ENCODE measurements at regions not wholly inside any gene's neighbourhood (a gene's known extent, or its start where the extent isn't known, plus 50 kb on each side); places are given as distances from the start of the nearest gene placed in this dataset.

DNA sequence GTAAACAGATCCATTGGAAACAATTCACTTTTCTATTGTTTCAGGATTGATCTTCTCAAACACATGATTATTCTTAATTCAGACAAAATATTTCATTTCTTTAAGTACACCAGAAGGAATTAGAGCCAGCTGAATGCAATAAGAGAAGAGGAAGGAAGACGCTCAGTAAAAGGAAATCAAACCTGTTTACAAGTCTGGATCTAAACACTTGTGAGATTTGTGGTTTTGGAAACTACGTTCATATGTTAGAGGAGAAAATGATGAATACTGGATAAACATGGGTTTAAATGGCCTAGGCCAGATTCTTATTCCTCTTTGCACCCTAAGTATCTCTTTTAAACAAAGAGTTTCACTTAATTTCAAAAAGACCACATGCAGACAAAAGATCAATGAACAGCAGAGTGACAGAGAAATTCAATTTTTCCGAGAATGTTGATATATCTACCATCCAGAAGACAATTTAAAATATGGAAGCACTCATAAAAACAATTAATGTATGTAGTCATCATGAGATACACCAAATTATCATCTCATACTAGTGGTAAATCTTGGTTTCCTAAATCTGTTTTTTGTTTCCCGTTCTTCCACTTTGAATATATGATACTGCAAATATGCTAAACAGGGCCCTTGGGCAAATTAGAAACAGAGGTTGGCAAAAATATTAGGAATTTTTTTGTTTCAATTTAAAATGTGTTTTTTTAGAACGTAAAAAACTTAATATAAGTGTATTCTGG lies 703.5 kb upstream of the CITED2 start:
- no peaks in the 10 kb centered on the region for H3K27me3 ChIP-seq
- H3K4me1 ChIP-seq, result peaks cover 0 to 27% of the 10 kb centered on the region in 2 donors
- H3K27ac ChIP-seq, result peak overlapping the region; percentile 77 to 92
- H3K9me3 ChIP-seq, result no peaks in the 10 kb centered on the region
- DNase-seq (ENCODE audit: low spot score), result no peak
- TF ChIP-seq, protein P1, sequence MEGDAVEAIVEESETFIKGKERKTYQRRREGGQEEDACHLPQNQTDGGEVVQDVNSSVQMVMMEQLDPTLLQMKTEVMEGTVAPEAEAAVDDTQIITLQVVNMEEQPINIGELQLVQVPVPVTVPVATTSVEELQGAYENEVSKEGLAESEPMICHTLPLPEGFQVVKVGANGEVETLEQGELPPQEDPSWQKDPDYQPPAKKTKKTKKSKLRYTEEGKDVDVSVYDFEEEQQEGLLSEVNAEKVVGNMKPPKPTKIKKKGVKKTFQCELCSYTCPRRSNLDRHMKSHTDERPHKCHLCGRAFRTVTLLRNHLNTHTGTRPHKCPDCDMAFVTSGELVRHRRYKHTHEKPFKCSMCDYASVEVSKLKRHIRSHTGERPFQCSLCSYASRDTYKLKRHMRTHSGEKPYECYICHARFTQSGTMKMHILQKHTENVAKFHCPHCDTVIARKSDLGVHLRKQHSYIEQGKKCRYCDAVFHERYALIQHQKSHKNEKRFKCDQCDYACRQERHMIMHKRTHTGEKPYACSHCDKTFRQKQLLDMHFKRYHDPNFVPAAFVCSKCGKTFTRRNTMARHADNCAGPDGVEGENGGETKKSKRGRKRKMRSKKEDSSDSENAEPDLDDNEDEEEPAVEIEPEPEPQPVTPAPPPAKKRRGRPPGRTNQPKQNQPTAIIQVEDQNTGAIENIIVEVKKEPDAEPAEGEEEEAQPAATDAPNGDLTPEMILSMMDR (IDR thresholded peaks at IDR 0.05), result no peak
- no peak overlapping the region for H3K4me3 ChIP-seq
- no peaks in the 10 kb centered on the region for H3K36me3 ChIP-seq

DNA sequence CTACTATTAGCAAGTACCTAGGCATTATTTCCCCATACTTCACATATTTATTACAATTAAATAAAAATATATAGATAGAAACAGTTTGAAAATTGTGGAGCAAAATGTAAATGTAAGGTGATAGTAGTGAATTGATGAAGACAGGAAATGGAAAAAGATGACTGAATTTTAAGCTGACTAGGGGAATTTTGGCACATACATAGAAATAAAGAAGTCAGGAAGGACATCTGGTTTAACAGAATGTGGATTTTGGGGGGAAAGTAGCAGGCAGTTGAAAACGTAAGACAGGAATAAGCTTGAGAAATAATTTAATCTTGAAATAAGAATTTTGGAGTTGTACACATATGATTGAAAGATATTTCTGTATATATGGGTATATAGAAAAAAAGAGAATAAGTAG lies 701.7 kb upstream of the CITED2 start:
- TF ChIP-seq, protein P1 (IDR thresholded peaks at IDR 0.05), result no peak
- Histone ChIP-seq H3K36me3 (no peaks in the 10 kb centered on the region), H3K27ac (no peak overlapping the region), H3K4me3 (no peak overlapping the region), H3K9me3 (no peaks in the 10 kb centered on the region), H3K27me3 (no peaks in the 10 kb centered on the region), H3K4me1 (peaks cover 0 to 40% of the 10 kb centered on the region in 2 donors)
- no peak for DNase-seq (ENCODE audit: low spot score)

DNA sequence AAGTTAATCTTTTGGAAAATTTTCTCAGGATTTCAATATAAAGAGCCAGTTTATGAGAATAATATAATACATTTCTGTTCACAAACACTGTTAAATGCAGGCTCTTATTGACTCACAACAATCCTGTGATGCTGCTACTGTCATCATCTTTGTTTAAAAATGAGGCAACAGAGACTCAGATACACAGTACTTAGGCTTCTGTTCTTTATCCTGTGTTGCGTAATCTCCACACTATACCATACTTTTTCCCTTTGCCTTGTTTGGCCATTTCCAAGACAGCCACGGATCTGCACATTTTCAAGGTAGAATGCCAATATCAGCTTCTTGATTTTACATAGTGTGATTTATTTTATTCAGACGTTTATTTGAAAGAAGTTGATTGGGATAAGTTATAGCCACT lies 699.0 kb upstream of the CITED2 start:
- no peaks in the 10 kb centered on the region for H3K9me3 ChIP-seq
- TF ChIP-seq, protein P1 (IDR thresholded peaks at IDR 0.05), result no peak
- H3K4me3 ChIP-seq, result no peak overlapping the region
- H3K27ac ChIP-seq, result no peak overlapping the region
- no peaks in the 10 kb centered on the region for H3K27me3 ChIP-seq
- DNase-seq (ENCODE audit: low spot score), result no peak
- H3K4me1 ChIP-seq, result peaks cover 0 to 39% of the 10 kb centered on the region in 2 donors
- no peaks in the 10 kb centered on the region for H3K36me3 ChIP-seq

DNA sequence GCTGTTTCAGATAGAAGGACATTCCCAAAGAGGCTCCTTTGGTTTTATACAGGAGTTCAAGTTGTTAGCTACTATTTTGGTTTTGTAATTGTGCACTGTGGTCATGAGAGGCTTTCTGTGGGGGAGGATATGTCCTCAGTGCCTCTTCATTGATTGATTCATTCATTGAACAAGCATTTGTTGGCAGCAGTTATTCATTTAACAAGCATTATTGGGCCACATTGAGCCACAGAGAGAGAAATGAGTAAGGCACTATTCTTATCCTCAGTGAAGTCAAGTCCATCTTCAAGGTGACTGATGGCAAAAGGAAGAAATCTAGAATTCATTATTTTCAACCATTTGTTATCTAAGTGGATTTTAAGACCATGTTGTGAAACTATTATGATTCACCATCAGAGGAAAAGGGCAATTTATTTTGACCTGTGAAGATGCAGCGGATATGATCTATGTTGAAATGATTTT lies 697.2 kb upstream of the CITED2 start:
- no peaks in the 10 kb centered on the region for H3K9me3 ChIP-seq
- H3K27me3 ChIP-seq, result no peaks in the 10 kb centered on the region
- H3K4me1 ChIP-seq, result peaks cover 0 to 31% of the 10 kb centered on the region in 2 donors
- no peak overlapping the region for H3K4me3 ChIP-seq
- TF ChIP-seq, protein P1 (IDR thresholded peaks at IDR 0.05), result no peak
- no peak overlapping the region for H3K27ac ChIP-seq
- DNase-seq (ENCODE audit: low spot score), result no peak
- no peaks in the 10 kb centered on the region for H3K36me3 ChIP-seq

DNA sequence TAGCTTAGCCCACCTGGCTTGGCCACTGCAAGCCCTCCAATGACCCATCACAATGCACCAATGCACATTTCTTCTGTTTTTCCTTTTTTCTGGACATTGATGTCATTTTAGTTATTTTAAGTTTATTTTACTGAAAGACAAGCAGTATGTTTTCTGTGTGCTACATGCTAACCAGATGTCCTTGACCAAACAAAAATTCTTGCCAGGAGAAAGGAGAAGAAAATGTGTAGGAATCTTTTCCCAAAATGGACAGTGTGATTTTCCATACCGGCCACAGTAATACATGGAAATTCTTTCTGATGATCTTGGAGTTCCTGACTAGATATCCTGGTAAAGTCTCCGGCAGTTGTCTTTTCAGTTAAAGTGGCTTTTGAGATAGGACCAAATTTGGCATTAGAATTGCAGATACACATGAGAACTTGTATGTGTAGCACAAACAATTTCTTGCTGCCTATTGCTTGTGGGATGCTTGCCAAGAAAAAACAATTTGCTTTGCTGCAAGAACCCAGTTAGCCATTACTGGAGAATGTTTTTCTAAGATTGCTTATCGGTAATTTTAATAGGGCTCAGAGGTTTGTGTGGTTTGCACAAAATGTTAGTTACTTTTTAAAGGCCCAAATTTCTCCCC lies 696.5 kb upstream of the CITED2 start:
- Histone ChIP-seq H3K27me3 (no peaks in the 10 kb centered on the region), H3K36me3 (no peaks in the 10 kb centered on the region), H3K27ac (peak overlapping the region in 1 of 2 donors; percentile 31), H3K4me3 (no peak overlapping the region), H3K4me1 (peaks cover 0 to 31% of the 10 kb centered on the region in 2 donors), H3K9me3 (no peaks in the 10 kb centered on the region)
- TF ChIP-seq, protein P1 (IDR thresholded peaks at IDR 0.05), result no peak
- no peak for DNase-seq (ENCODE audit: low spot score)

All from right atrium auricular region (tissue), 2 donors.